K562 (cell line): ENCODE measurements at regions not wholly inside any gene's neighbourhood (a gene's known extent, or its start where the extent isn't known, plus 50 kb on each side); places are given as distances from the start of the nearest gene placed in this dataset.
"Not testable (repeated sequence)": the region's sequence is repeated elsewhere in the genome, so short reads cannot be mapped to it uniquely, and the experiment has no call there.

Experiments used
- ATAC-seq: fragments of 200-7000 bp; cut with Tn5 transposase; 3 replicates; pipeline ENCODE4 v1.9.1; 2020; ENCODE audit warnings: moderate library complexity
- BruUV-seq: library from RNA; stranded (reverse); fragments of 400-500 nt; replicated peaks from 2 replicates; lab custom pipeline; 2021; lab: Mats Ljungman, UMichigan
- CTCF ChIA-PET: fragments of 300-600 bp; formaldehyde crosslinking; extraction: SDS; loops from one replicate; lab custom pipeline; 2021; ENCODE audit warnings: low intra/inter-chr PET ratio; lab: Yijun Ruan, JAX
- POLR2A ChIA-PET: fragments of 300-600, 350-650 bp; sonication (Branson Sonifier 250); formaldehyde crosslinking; extraction: SDS; loops from one replicate; lab custom pipeline; 2021; ENCODE audit warnings: antibody characterized with exemption, inconsistent platforms; lab: Yijun Ruan, JAX
- DNase-seq, 4 experiments: peaks; one replicate each; pipeline versions ENCODE4 v3.0.0 to v3.0.0-alpha.2; 2011 to 2018; ENCODE audit warnings: low spot score in 3 of 4, mixed read lengths in 3 of 4; ENCODE audit errors: extremely low read depth in 1 of 4
- FAIRE-seq: peaks from 2 replicates; lab custom pipeline; 2011; peaks lifted over from hg19 to GRCh38; lab: Jason Lieb, UNC
- H2AFZ ChIP-seq: 2 replicates; pipeline ENCODE4 v1.6.0; 2011; ENCODE audit warnings: low read depth, low read length, control low read depth, inconsistent platforms
- H3K27ac ChIP-seq: fragments of 200-600 bp; 3 replicates; pipeline ENCODE4 v1.8.0; 2011; ENCODE audit warnings: low read depth, mild to moderate bottlenecking, control low read depth, inconsistent platforms, low read length, moderate library complexity, mixed read lengths; ENCODE audit errors: extremely low read depth
- H3K27me3 ChIP-seq, 2 experiments: fragments of 300-600 bp in 1 of 2; 2 replicates in 1 of 2; 3 replicates in 1 of 2; pipeline versions ENCODE4 v1.6.0 to v1.8.0; 2011; ENCODE audit warnings: inconsistent platforms in 2 of 2, low read length in 2 of 2, mild to moderate bottlenecking in 1 of 2, mixed read lengths in 1 of 2, moderate library complexity in 1 of 2; ENCODE audit not compliant: control insufficient read depth in 2 of 2, insufficient read depth in 2 of 2
- H3K36me3 ChIP-seq: fragments of 300-600 bp; 3 replicates; pipeline ENCODE4 v1.8.0; 2011; ENCODE audit warnings: mild to moderate bottlenecking, low read length, inconsistent platforms; ENCODE audit not compliant: control insufficient read depth, insufficient read depth
- H3K4me1 ChIP-seq, 2 experiments: fragments of 200-600 bp in 1 of 2; replicated peaks in 1 of 2; 2 replicates in 1 of 2; 3 replicates in 1 of 2; pipeline versions ENCODE4 v1.5.1 to v1.8.0; 2011; ENCODE audit warnings: inconsistent platforms in 2 of 2, low read length in 2 of 2, mild to moderate bottlenecking in 1 of 2, mixed read lengths in 1 of 2, moderate library complexity in 1 of 2; ENCODE audit not compliant: control insufficient read depth in 2 of 2, insufficient read depth in 2 of 2
- H3K4me2 ChIP-seq: 2 replicates; pipeline ENCODE4 v1.6.1; 2011; ENCODE audit warnings: low read length, control low read depth, inconsistent platforms, mixed read lengths; ENCODE audit not compliant: insufficient read depth
- H3K4me3 ChIP-seq: fragments of 200-600 bp; sonication (generic), shearing (Covaris generic); 2 replicates; pipeline ENCODE4 v1.5.1; 2016; ENCODE audit warnings: control low read depth, inconsistent platforms
- H3K79me2 ChIP-seq: fragments of 200-600 bp; 3 replicates; pipeline ENCODE4 v1.8.0; 2011; ENCODE audit warnings: low read length, inconsistent platforms; ENCODE audit not compliant: control insufficient read depth, insufficient read depth
- H3K9ac ChIP-seq, 2 experiments: 2 replicates each; pipeline versions ENCODE4 v1.6.0 to v1.6.1; 2011; ENCODE audit warnings: low read depth in 2 of 2, low read length in 2 of 2, control low read depth in 1 of 2, inconsistent platforms in 1 of 2, mild to moderate bottlenecking in 1 of 2, mixed read lengths in 1 of 2; ENCODE audit not compliant: insufficient read depth in 1 of 2
- H3K9me1 ChIP-seq: one replicate; pipeline ENCODE4 v1.6.0; 2011; ENCODE audit warnings: inconsistent platforms, mild to moderate bottlenecking, low read length, moderate library complexity; ENCODE audit not compliant: control insufficient read depth, insufficient read depth
- H3K9me3 ChIP-seq: replicated peaks from 2 replicates; pipeline ENCODE4 v1.5.1; 2011; ENCODE audit warnings: low read depth, low read length, inconsistent platforms; ENCODE audit not compliant: control insufficient read depth, insufficient read depth
- H4K20me1 ChIP-seq: replicated peaks from 2 replicates; pipeline ENCODE4 v1.6.1; 2011; ENCODE audit warnings: low read length, inconsistent platforms, mixed read lengths; ENCODE audit not compliant: control insufficient read depth, insufficient read depth
- WGBS: fragments of 100-300 bp; shearing (Covaris generic); methylation state at CpG from one replicate; pipeline ENCODE4 v1.1.6; 2016; ENCODE audit warnings: low coverage, mixed read lengths; ENCODE audit not compliant: insufficient coverage; ENCODE audit errors: missing lambda C conversion rate; 5-methylcytosine and 5-hydroxymethylcytosine counted together
- in situ Hi-C: fragments of 300-500 bp; cut with MboI; formaldehyde crosslinking; loops from 4 replicates; pipeline ENCODE4 v1.15.0; 2018; ENCODE audit warnings: inconsistent platforms, mixed read lengths
- intact Hi-C: fragments of 100-400 bp; cut with micrococcal nuclease; formaldehyde crosslinking; loops from 2 replicates; pipeline ENCODE4 v1.14.2; 2022

DNA sequence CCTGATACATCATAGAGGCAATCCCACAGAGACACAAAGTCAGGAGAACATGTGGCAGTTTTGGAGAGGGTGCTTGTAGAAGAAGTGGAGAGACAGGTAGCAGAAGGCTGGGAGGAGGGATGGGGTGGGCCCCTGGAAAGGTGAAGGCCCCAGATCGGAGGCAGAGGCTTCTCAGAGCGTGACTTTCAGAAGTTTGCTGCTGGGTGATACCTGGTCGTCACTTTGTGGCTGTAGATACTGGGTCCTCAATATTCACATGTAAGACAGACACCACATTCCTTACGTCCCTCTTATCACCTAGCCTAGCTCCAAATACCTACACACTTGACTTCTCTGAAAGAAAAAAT lies 76.8 kb downstream of the ATP6V0E2 start:
- FAIRE-seq, DNase-seq, intact Hi-C loops, BruUV-seq, H3K4me2 ChIP-seq, H3K27ac ChIP-seq, H3K4me1 ChIP-seq, H3K9ac ChIP-seq, POLR2A ChIA-PET, H3K36me3 ChIP-seq, H3K4me3 ChIP-seq, H3K79me2 ChIP-seq, ATAC-seq, H2AFZ ChIP-seq, H3K9me1 ChIP-seq, CTCF ChIA-PET, H3K9me3 ChIP-seq, in situ Hi-C loops, H4K20me1 ChIP-seq: not testable (repeated sequence)
- H3K27me3 ChIP-seq = peaks cover 7 to 13% of the 10 kb centered on the region in 2 experiments; a peak in 3 of 5 replicates
- WGBS = no CpG with 5 or more reads among the region's 4 CpGs

GRCh38 chr7:149951579-149951978 lies 77.8 kb downstream of the ATP6V0E2 start:
- FAIRE-seq, in situ Hi-C loops, H3K79me2 ChIP-seq, H3K9ac ChIP-seq, H2AFZ ChIP-seq, POLR2A ChIA-PET, H3K27me3 ChIP-seq, H3K9me3 ChIP-seq, H3K9me1 ChIP-seq, H3K4me1 ChIP-seq, CTCF ChIA-PET, intact Hi-C loops, H3K36me3 ChIP-seq, H3K4me3 ChIP-seq, H4K20me1 ChIP-seq, H3K27ac ChIP-seq, H3K4me2 ChIP-seq, ATAC-seq, BruUV-seq, DNase-seq: not testable (repeated sequence)
- WGBS = 0% methylated on average over 2 of the region's 2 CpGs

- H3K27me3 ChIP-seq, H4K20me1 ChIP-seq, H3K4me2 ChIP-seq, CTCF ChIA-PET, H3K9me3 ChIP-seq, H3K4me3 ChIP-seq, H3K9me1 ChIP-seq, H3K4me1 ChIP-seq, H2AFZ ChIP-seq, POLR2A ChIA-PET, in situ Hi-C loops, DNase-seq, H3K9ac ChIP-seq, ATAC-seq, BruUV-seq, H3K79me2 ChIP-seq, H3K36me3 ChIP-seq, intact Hi-C loops, H3K27ac ChIP-seq, FAIRE-seq: not testable (repeated sequence)
- 0% methylated on average over 2 of the region's 2 CpGs for WGBS
Observed at GRCh38 chr7:149958880-149959279, 85.1 kb downstream of the ATP6V0E2 start.

- H3K27me3 ChIP-seq, H3K9me1 ChIP-seq, H3K4me3 ChIP-seq, H3K4me1 ChIP-seq, H3K27ac ChIP-seq, H2AFZ ChIP-seq, in situ Hi-C loops, ATAC-seq, POLR2A ChIA-PET, DNase-seq, CTCF ChIA-PET, BruUV-seq, H3K9me3 ChIP-seq, H3K9ac ChIP-seq, H3K36me3 ChIP-seq, intact Hi-C loops, H4K20me1 ChIP-seq, H3K4me2 ChIP-seq, H3K79me2 ChIP-seq, FAIRE-seq: not testable (repeated sequence)
Observed at GRCh38 chr7:149960863-149961262, 87.1 kb downstream of the ATP6V0E2 start.
